EH (cell line): ENCODE measurements at regions not wholly inside any gene's neighbourhood (a gene's known extent, or its start where the extent isn't known, plus 50 kb on each side); places are given as distances from the start of the nearest gene placed in this dataset.
A peak's percentile ranks its signal among the peaks of the same experiment; 100 is the strongest.

Experiments
- DNase-seq: peaks from one replicate; pipeline ENCODE4 v3.0.0-alpha.2; 2015; ENCODE audit warnings: low read depth

DNA sequence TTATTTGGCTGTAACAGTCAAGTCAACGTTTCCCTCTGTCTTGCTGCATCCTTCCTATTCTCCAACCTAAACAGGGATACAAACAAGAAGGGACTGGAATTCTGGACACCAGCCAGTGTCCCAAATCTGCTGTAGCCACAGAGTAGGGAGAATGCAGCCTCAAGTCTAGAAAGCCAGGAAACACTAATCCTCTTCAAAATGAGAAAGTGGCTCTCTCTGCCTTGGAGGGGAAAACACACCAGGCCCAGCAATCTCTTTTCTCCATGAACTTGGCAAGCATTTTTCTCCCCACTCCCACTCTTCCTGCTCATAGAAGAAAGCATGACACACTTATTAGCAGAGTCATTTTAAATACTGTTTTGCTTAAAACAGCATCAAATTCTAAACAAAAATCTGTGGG, 781.7 kb downstream of the SQOR start:
- DNase-seq, result peak; percentile 54

- DNase-seq, result no peak
These were observed 786.2 kb downstream of the SQOR start for GRCh38 chr15:46420990-46421389.

DNA sequence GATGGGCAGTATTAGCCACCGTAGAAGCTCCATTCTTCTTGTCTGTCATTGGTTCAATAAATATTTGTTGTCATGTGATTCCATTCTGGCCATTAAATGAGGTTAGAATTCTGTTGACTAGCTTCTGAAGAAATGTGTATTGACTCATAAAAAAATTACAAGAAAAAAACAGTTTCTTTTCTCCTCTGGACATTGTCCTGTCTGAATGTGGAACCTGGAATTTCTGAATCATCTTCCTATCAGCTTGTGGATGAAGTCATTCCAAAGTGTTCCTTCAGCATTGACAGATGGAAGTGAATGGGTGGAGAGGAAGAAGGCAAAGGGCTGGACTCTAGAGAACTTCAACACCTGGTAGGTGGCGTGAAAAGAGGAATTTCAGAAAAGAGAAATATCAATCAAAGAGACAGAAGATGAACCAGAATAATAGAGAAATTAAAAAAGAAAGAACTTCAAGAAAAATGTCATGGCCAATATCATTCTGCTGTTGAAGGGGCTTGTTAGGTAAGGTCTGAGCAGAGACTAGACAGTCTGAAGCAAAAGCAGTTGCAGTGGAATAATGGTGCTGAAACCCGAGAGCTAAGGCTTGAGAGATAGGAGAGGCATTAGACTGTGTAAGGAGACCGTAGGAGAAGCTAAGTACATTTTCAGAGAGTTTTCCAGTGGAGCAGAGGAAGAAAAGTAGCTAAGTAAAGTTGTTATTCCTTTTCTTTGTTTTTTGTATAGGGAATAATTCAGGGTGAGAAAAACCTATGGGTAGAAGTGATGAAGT, 806.6 kb downstream of the SQOR start:
- peak; percentile 85 for DNase-seq

- DNase-seq, result peak; percentile 87
These were observed 807.4 kb downstream of the SQOR start for GRCh38 chr15:46442184-46442583.

GRCh38 chr15:46442901-46443590, 808.2 kb downstream of the SQOR start:
- peak; percentile 65 for DNase-seq

DNA sequence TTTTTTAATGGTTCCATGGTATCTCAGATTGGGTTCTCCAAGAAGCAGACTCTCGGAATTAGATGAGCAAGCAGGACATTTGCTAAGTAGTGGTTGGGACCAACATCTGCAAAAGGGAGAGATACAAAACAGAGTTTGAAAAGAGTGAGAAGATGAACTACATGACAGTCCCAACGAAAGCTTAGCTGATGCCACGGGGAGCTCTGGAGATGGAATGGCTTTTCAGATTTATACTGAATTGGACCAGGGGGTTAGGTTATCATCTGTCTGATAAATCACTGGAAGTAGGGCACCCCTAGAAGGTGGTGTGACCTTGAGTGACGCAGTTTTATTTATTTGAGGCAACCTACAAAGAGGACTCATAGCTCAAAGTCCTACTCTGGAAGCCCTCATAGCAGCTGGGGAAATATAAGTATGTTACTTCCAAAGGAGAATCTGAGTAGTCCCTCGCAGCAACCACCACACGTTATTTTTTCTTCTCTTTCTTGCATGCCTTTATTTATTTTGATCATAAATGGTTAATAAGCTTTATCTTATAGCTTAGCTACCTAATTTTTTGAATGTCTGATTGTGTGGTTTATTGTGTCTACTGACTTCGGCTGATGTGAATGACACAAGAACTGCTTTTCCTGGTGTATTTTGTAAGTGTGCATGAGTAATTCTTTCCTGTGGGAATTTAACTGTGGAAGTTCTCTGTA, 815.4 kb downstream of the SQOR start:
- DNase-seq, result no peak

GRCh38 chr15:46450810-46451182, 816.0 kb downstream of the SQOR start:
- DNase-seq, result no peak

DNA sequence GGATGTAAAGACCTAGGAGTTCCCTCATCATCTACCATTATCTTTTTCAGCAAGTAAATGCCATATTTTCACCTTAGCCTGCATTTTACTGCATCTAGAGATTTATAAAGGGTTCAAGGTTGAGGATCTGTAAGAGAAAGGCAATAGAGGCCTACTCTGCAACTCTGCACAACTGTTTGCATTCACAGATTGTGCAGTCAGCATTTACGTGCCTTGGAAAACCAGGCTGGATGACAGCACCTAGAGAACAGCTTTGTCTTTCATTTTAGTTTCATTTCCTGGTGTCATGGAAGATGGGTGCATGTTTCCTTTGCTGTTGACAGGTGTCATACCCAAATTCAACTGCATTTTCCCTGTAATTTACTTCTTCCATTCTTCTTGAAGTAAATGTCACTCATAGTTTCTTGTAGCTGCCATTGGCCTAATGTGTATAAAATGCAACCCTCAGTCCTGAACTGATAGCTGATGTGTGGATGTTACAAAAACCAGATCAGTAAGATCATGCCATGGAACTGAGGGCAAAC, 817.5 kb downstream of the SQOR start:
- DNase-seq, result no peak

DNA sequence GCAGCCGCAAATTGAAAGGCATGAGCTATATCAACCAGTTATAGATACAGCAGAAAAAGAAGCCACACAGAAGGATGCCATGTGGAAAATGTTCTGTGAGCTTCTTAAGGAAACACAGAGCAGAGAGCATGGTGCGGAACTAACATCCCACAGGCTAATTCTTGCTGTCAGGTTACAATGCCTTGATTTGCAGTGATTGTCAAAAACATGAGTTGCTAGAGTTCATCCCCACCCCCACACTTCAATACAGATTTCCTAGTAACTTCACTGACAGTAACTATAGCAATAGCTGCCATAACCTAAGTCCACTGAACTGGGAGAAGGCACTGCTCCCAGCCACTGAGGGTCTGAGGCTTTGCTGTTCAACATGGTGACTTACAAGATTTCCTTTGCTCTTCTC, 821.6 kb downstream of the SQOR start:
- no peak for DNase-seq

DNA sequence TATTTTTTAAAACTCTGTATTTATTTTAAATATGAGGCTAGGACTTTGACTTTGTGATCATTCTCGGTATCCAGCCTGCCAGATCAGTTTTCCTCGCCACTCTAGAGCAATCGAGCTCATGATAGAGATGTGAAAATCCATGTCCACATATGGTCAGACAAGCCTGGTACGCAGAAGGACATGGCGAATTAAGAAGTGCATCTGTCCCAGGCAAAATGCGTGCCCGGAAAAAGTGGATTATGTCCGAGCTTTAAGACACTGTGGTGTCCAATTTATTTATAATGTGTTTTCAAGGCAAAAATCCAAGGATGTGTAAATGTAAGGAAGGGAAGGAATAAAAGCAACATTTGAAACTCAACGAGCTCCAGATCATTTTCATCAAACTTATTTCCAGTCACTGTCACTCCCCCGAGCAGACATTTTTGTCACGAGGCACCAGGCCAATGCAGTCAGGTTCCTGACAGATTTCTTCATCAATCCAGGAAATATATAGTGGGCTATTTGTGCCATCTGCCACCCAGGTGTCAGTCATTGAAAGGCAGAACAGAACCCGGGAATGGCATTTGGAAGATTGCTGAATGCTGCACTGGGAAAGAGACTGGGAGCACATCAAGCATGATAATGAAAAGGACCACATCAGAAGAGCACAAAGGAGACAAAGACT, 825.7 kb downstream of the SQOR start:
- DNase-seq, result no peak

DNA sequence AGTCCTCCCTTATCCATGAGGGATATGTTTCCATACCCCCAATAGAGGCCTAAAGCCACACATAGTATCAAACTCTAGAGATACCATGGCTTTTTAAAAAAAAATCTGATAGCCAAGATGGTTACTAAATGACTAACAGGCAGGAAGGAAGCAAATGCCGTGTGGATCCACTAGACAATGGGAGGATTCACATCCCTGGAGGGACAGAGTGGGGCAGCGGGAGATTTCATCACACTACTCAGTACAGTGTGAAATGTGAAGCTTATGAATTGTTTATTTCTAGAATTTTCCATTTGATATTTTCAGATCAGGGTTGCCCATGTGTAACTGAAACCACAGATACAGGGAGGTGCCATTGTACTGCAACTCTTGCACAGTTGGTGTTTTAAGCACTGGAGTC, 826.6 kb downstream of the SQOR start:
- peak; percentile 50 for DNase-seq

GRCh38 chr15:46467041-46467440, 832.2 kb downstream of the SQOR start:
- DNase-seq, result no peak

GRCh38 chr15:46471096-46471495, 836.3 kb downstream of the SQOR start:
- no peak for DNase-seq

DNA sequence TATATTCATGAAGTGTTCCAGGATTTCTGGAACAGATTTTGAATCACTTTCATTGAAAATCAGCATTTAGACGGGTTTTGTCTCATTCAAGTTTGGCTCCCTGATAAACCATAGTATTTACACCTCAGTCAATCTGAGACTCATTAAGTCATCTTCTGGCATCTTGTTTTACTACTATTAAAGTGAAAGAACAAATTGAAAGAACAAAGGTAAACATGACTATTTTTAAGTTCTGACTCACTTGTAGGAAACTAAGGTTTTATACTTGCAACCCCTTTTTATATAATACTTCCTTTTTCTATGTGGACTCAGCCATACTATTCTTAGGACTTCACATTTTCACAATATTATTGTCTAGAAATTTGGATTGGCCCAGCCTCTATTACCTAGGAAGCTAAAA, 854.4 kb downstream of the SQOR start:
- DNase-seq, result no peak

DNA sequence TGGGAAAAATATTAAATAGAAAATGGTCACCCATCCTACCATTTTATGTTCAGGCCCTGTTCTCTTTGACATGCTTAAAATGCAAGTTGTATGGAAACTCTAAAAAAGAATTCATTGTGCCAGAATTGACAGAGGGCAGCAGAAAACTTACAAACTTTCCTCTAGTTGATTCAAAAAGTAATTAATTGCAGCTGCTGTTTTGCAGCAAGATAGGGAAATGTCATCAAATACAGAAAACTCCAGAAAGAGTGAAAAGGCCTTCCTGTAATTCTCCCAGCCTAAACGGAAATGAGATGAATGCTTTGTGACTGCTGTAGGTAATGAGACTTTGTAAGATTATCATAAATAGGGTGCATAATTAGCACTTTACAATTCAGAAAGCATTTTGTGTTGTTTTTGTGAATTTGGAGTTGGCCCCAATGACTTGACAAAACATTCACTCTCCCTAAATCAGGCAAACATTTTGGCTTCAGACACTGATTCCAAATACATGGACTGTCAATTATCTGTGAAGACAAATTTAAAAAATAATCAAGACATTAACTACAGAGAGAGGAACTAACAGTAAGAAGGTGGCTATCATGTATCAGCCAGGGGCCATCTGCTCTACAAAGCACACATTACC, 861.8 kb downstream of the SQOR start:
- DNase-seq, result no peak

- DNase-seq, result peak; percentile 2
These were observed 867.8 kb downstream of the SQOR start for GRCh38 chr15:46502667-46503066.

- DNase-seq, result no peak
These were observed 883.6 kb downstream of the SQOR start for GRCh38 chr15:46518381-46518780.

DNA sequence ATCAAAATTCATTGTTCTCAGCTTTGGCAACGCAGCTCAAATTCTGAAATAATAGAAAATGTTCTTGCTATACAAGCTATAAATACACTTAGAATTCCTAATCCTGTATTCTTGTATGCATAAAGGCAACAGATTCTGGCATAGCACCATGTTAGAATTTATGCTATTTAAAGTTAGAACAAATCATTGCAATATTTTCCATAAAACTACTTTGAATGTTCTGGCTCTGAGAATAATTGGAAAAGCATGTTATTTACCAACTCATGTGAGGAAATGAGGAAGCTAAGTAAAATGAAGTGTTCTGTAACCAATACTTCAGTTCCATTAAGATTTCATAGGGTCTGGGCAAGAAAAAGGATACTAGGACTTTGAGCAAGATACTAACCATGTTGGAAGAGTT, 888.9 kb downstream of the SQOR start:
- DNase-seq, result no peak

- no peak for DNase-seq
These were observed 891.3 kb downstream of the SQOR start for GRCh38 chr15:46525984-46526725.

- no peak for DNase-seq
These were observed 891.9 kb downstream of the SQOR start for GRCh38 chr15:46526726-46527110.

DNA sequence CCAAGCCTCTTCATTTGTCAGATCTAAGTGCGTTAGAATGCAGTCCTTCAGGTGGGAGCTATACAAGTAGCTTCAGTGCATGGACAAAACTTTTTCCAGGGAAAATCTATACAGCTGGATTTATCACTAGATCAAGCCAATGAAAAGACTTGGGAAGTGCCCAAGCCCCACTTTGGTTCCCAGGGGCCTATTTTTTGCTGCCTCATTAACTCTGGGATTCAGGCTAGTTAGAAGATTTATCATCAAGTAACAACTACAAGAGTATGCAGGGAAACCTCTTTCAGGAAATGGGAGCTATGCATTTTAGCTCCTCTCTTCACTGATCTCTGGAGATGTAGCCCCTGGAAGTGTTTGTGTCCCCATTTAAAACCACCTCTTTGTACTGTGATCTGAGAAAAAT, 908.8 kb downstream of the SQOR start:
- no peak for DNase-seq
